Erythroblast (primary cell): ENCODE measurements at regions not wholly inside any gene's neighbourhood (a gene's known extent, or its start where the extent isn't known, plus 50 kb on each side); places are given as distances from the start of the nearest gene placed in this dataset.

Source experiments
- DNase-seq, 2 experiments: peaks; one replicate each; lab custom pipeline; 2025; lab: John Stamatoyannopoulos, UW
- GATA1 ChIP-seq: IDR thresholded peaks from 2 replicates; pipeline ENCODE4 v1.6.1; 2011; ENCODE audit warnings: low read depth, mild to moderate bottlenecking, control low read depth, low read length, moderate library complexity
- POLR2A ChIP-seq: IDR thresholded peaks from 2 replicates; pipeline ENCODE4 v1.6.1; 2011; ENCODE audit warnings: mild to moderate bottlenecking, low read length

DNA sequence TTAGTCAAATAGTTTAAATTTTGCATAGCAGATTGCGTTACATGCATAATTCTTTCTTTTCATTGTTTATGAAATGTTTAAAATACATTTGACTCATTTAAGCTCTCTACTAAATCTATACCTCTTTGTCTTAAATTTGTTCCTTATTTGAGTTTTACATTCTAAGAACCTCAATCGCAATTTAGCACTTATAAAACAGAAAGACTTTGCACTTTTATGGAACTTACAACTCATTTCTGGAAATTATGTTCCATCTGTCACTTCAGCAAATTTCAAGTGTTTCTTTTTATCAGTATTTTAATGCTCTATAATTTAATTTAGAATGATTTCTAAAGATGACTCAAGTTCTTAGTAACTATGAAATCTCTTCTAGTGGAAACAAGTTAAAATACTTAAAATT lies 1505.8 kb upstream of the SPRY2 start:
- DNase-seq: no peak
- TF ChIP-seq POLR2A (no peak), GATA1 (no peak)

DNA sequence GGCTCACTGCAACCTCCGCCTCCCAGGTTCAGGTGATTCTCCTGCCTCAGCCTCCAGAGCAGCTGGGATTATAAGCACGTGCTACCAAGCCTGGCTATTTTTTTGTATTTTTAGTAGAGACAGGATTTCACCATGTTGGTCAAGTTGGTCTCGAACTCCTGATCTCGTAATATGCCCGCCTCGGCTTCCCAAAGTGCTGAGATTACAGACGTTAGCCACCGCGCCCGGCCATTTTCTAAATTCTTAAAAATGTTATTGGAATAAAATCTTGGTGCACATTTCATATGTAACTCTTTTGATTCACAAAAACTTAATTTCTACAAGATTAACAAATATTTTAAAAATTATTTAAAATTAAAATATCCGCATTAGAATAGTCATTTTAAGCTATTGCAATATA lies 1480.3 kb upstream of the SPRY2 start:
- TF ChIP-seq GATA1 (no peak), POLR2A (no peak)

DNA sequence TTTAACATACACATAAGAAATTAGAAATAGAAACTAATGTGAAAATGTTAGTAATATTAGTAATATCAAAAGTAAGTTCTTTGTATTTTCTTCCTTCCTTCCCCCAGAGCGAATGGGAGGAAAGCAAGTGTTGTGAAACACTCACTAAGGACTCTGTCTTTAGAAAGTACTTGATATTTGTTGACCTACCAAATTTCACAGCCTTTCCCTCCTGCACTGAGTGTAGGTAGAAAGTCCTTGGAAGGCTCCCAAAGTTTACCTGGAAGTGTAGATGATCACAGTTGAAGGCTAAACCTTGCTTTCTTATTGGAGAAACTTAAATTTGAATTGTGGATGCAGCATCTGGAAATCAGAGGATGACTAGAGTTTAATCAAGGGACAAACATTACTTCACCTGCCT lies 1459.5 kb upstream of the SPRY2 start:
- no peak for TF ChIP-seq POLR2A
- no peak for TF ChIP-seq GATA1
- DNase-seq: no peak

More for the DNA sequence above, 1480.3 kb upstream of the SPRY2 start:
- no peak for DNase-seq

DNA sequence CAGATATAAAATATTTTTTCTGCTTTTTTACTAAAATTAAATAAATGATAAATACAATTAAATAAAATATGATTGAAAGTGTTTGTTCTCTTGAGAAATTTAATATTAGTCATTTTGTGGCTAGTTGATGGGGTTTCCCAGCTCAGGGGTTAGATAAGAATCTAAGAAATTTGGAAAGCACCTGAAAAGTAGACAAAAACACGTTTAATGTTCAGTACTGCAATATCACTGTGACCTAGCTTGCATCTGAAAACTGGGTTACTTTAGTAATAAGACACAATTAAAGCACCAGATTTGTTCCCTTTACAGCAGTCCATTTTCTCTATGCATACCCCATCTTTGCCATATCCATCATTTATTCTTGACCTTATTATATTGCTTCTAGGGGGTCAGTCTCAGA lies 1454.8 kb upstream of the SPRY2 start:
- DNase-seq: no peak
- TF ChIP-seq POLR2A (no peak), GATA1 (no peak)

DNA sequence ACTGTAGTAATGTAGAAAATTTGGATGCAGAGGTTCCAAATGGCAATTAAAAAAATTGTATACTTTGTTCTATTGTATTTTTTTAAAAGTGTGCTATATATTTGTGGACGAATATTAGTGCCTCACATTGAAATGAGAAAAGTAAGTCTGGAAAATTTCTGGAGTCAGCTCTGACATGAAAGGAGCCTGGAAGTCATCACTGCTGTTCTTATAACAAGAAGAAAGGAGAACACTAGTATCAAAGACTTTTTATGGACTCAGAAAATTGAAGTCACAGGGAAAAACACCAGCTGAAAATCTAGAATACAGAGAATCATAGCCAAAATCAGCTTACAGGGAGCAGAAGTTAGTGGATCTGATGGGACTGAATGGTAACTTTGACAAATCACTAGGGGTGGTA lies 1450.7 kb upstream of the SPRY2 start:
- TF ChIP-seq GATA1: no peak
- TF ChIP-seq POLR2A: no peak
- DNase-seq: no peak

DNA sequence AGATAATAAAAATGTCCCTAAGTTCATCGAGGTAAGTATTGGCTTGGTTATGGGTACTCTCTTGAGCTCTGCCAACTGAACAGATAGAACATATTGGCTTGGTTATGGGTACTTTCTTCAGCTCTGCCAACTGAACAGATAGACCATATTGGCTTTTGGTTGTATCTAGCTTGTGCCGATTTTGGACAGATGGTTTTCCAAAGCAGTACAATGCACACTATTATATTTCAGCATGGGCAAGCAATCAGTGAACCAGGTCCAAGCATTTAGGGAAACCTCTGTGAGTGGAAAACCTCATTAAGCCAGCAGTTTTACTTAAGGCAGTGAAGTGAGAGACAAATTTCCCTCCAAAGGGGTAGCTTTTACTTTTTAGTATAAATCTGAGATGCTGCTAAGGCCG lies 1440.5 kb upstream of the SPRY2 start:
- TF ChIP-seq POLR2A (no peak), GATA1 (no peak)
- DNase-seq: no peak

DNA sequence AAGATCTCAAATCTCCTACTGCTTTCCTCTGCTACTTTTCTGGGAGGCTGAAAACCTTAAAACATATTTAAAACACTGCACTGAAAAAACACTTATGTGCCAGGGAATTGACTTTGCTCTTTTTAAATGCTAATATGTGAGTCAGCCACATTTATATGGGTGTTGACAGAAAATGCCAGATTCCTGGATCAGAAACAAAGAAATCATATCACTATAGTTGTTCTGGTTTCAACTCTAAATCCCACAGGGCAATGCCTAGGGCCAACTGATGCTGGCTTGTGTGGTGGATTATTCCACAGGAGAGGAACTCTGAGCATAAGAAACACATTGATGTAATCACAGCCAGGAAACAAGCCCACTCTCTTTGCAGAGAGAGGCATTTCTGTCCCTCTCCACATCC lies 1439.0 kb upstream of the SPRY2 start:
- no peak for TF ChIP-seq GATA1
- no peak for TF ChIP-seq POLR2A
- no peak for DNase-seq

DNA sequence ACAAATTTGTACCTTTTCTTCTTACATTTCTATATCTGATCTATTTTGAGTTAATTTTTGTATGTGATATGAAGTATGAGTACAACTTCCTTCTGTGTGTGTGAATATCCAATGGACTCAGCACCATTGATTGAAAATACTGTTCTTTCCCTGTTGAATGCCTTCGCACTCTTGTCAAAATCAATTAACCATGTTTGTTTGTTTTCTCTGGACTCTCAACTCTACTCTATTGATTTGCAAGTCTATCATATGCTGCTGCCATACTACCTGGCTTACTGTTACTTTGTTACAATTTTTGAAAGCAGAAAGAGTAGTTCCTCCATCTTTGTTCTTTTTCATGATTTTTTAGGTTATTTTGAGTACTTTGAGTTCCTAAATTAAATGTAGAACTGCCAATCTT lies 1437.4 kb upstream of the SPRY2 start:
- no peak for DNase-seq
- TF ChIP-seq POLR2A (no peak), GATA1 (no peak)

DNA sequence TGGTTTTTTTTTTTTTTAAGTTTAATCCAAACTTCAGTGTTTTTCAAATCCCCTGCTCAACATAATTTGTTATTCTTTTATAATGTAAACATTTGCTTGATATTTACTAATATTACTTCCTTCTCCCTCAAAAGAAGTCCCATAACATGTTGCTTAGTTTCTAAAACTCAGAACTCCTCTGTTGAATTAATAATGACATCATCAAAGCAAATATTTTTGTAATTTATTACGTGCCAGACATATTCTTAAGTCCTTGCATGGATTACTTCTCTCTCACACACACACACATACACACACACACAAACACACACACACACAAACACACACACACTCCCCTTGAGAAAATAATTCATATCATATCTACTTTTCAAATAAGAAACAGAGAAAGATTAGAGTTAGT lies 1432.3 kb upstream of the SPRY2 start:
- DNase-seq: no peak
- TF ChIP-seq GATA1 (no peak), POLR2A (no peak)

DNA sequence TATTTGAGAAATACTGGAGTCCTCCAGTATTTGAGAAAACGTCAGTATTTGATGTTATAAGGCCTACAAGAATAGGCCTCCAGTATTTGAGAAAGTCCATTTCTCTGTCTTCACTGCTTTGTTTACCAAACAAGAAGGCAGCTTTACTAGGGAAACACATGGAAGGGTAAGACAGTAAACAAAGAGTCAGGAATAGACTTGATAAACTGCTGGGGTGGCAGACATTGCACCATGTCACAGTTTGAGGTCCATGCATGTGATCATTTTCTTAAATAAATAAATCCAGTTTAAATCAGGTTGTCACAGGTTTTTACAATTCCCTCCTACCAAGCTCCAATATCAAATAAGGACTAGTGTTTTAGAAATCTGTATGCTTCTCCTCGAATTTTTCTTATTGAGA lies 1431.0 kb upstream of the SPRY2 start:
- DNase-seq: no peak
- no peak for TF ChIP-seq GATA1
- no peak for TF ChIP-seq POLR2A

DNA sequence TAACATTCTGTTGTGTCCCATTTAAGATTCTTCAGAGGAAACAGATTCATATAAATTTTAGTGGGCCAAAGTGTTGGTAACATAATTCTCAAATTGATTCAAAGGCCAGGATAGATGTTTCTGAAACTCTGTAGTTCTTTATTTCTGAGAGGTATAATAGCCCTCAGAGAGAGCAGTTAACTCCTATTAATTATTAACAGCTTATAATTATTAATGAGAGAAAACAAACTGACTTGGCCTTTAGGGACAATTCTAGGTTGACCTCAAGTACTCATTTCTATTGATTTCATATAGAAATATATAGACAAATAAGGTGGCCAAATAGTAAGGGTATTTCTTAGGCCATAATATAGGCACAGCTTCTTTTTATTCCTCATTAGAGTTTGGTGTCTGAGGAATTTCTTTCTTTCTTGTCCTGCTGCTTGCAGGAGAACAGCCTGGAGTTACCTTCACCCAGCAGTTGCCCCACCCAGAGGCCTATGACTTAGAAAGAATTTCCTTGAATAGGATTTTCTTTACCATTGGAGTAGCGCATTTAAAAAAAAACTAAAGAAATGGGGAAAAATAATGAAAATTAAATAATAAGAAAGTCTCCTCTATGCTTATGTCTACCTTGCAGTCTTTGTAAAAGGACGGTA lies 1430.1 kb upstream of the SPRY2 start:
- TF ChIP-seq POLR2A (no peak), GATA1 (no peak)
- DNase-seq: no peak

DNA sequence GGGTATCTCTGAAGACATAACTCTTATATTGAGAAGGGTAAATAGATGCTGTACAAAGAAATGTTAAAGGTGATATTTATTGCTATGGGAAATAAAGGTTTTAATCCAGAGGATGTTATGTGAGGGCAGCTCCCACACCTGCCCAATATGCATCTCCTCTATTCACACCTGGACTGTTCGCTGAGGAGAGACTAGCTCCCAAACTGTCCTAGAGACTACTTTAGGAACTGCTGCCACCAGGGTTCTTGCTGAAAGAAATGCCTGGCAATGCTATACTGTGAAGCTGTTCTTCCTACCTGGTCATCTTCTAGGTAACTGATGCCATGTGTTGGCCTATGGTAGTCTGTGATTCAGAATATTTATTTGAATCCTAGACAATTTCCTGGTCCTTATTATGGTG lies 1421.5 kb upstream of the SPRY2 start:
- DNase-seq: no peak
- TF ChIP-seq POLR2A (no peak), GATA1 (no peak)

DNA sequence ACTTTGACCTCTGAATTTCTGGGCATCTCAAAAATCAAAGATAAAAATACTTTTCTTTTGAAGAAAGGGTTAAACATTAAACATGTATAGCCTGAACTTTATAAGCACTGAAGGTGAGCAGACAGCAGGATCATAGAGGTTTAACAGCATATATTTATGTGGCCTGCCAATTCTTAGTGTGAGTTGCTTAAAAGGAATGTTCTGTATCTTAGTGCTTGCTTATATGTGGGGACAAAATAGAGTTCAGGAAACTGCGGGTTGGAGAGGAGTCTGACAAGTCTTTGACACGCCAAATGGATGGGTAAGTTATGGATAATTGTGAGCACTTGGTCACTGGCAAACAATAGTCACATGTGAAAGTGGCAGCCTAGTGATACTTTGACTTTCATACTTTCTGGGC lies 1419.4 kb upstream of the SPRY2 start:
- no peak for TF ChIP-seq GATA1
- no peak for TF ChIP-seq POLR2A
- no peak for DNase-seq

DNA sequence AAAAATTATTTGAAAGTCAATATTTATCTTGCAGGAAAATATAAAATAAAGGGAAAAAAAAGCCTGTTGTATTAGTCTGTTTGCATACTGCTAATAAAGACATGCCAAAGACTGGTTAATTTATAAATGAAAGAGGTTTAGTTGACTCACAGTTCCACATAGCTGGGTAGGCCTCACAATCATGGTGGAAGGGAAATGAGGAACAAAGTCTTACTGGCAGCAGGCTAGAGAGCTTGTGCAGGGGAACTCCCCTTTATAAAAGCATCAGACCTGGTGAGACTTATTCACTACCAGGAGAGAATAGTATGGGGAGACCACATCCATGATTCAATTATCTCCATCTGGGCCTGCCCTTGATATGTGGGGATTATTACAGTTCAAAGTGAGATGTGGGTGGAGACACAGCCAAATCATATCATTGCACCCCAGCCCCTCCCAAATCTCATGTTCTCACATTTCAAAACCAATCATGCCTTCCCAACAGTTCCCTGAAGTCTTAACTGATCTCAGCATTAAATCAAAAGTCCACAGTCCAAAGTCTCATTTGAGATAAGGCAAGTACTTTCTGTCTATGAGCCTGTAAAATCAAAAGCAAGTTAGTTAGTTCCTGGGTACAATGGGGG lies 1416.5 kb upstream of the SPRY2 start:
- TF ChIP-seq POLR2A (no peak), GATA1 (no peak)
- no peak for DNase-seq

DNA sequence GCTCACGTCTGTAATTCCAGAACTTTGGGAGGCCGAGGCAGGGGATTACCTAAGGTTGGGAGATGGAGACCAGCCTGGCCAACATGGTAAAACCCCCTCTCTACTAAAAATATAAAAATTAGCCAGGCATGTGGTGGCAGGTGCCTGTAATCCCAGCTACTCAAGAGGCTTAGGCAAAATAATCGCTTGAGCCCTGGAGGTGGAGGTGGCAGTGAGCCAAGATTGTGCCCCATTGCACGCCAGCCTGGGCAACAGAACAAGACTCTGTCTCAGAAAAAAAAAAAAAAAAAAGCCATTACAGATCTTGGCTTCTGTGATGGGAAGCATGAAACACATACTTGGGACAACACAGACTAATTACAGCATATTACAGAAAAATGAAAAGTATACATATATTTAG lies 1404.5 kb upstream of the SPRY2 start:
- TF ChIP-seq POLR2A (no peak), GATA1 (no peak)
- DNase-seq: no peak

DNA sequence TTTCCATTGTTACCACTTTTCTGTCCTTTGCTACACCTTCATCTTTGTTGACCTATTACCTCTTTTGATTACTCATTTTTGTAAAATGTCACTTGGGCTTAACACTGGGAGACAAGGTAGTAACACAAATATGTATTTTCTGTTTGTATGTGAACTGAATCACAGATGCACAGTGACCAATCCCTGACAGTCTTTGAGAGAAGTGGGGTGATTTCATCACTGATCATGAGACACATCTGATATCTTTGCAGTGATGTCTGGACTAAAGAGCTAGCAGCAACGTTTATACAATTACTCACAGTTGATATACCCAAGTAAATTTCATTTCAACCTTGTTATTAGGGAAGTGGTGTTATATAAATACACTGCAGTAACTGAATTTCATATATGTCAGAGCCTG lies 1397.4 kb upstream of the SPRY2 start:
- no peak for DNase-seq
- no peak for TF ChIP-seq POLR2A
